GM12878 (cell line): ENCODE measurements at regions not wholly inside any gene's neighbourhood (a gene's known extent, or its start where the extent isn't known, plus 50 kb on each side); places are given as distances from the start of the nearest gene placed in this dataset.

Experiments
- ATAC-seq: fragments of 200-7000 bp; cut with Tn5 transposase; 3 replicates; pipeline ENCODE4 v1.9.1; 2020; ENCODE audit warnings: mild to moderate bottlenecking, moderate library complexity
- BruUV-seq: library from RNA; stranded (reverse); fragments of 400-500 nt; replicated peaks from 2 replicates; lab custom pipeline; 2021; lab: Mats Ljungman, UMichigan
- CTCF ChIA-PET: fragments of 300-600 bp; sonication (Branson Sonifier 250); formaldehyde crosslinking; extraction: SDS; loops from one replicate; lab custom pipeline; 2021; ENCODE audit warnings: inconsistent platforms; lab: Yijun Ruan, JAX
- POLR2A ChIA-PET: fragments of 350-600 bp; formaldehyde crosslinking; extraction: SDS; loops from one replicate; lab custom pipeline; 2021; ENCODE audit warnings: inconsistent platforms; lab: Charles Lee
- RAD21 ChIA-PET: fragments of 300-600 bp; sonication (Branson Sonifier 250); formaldehyde crosslinking; loops from one replicate; lab custom pipeline; 2023; ENCODE audit warnings: antibody characterized with exemption; ENCODE audit not compliant: unreplicated experiment; lab: Charles Lee
- SMC1A ChIA-PET: fragments of 300-600 bp; sonication (Branson Sonifier 250); formaldehyde crosslinking; loops from one replicate; lab custom pipeline; 2023; ENCODE audit not compliant: unreplicated experiment, uncharacterized antibody; lab: Charles Lee
- DNase-seq: peaks from one replicate; pipeline ENCODE4 v3.0.0-alpha.2; 2011; ENCODE audit warnings: low read depth, low spot score
- FAIRE-seq: peaks from 3 replicates; lab custom pipeline; 2011; peaks lifted over from hg19 to GRCh38; lab: Jason Lieb, UNC
- H2AFZ ChIP-seq: 2 replicates; pipeline ENCODE4 v1.6.0; 2011; ENCODE audit warnings: low read depth, low read length, control low read depth; ENCODE audit not compliant: control insufficient read depth
- H3K27ac ChIP-seq: 2 replicates; pipeline ENCODE4 v1.5.1; 2011; ENCODE audit warnings: control low read depth; ENCODE audit not compliant: control insufficient read depth, insufficient read depth
- H3K27me3 ChIP-seq, 2 experiments: replicated peaks in 1 of 2; 2 replicates each; pipeline versions ENCODE4 v1.6.0 to v1.6.1; 2011; ENCODE audit warnings: low read length in 1 of 2; ENCODE audit not compliant: control insufficient read depth in 2 of 2, insufficient read depth in 2 of 2
- H3K36me3 ChIP-seq, 2 experiments: 2 replicates each; pipeline ENCODE4 v1.5.1; 2011; ENCODE audit warnings: low read length in 1 of 2; ENCODE audit not compliant: control insufficient read depth in 2 of 2, insufficient read depth in 2 of 2
- H3K4me1 ChIP-seq: 2 replicates; pipeline ENCODE4 v1.6.1; 2011; ENCODE audit warnings: mild to moderate bottlenecking, low read length, moderate library complexity, mixed read lengths; ENCODE audit not compliant: control insufficient read depth, insufficient read depth
- H3K4me2 ChIP-seq: 2 replicates; pipeline ENCODE4 v1.6.0; 2011; ENCODE audit warnings: control low read depth; ENCODE audit not compliant: control insufficient read depth, insufficient read depth
- H3K4me3 ChIP-seq: fragments of 200-600 bp; sonication (generic); 2 replicates; pipeline ENCODE4 v1.5.1; 2016
- H3K79me2 ChIP-seq: 2 replicates; pipeline ENCODE4 v1.6.0; 2011; ENCODE audit warnings: low read length; ENCODE audit not compliant: control insufficient read depth, insufficient read depth
- H3K9ac ChIP-seq: 2 replicates; pipeline ENCODE4 v1.8.0; 2011; ENCODE audit warnings: low read length, control low read depth, mixed read lengths; ENCODE audit not compliant: control insufficient read depth, insufficient read depth
- H3K9me3 ChIP-seq: replicated peaks from 3 replicates; pipeline ENCODE4 v1.5.1; 2011; ENCODE audit warnings: mild to moderate bottlenecking, low read length; ENCODE audit not compliant: control insufficient read depth, insufficient read depth
- H4K20me1 ChIP-seq: 2 replicates; pipeline ENCODE4 v1.6.0; 2011; ENCODE audit not compliant: control insufficient read depth, insufficient read depth
- BHLHE40 ChIP-seq, 2 experiments: fragments of 450-650 bp in 1 of 2; IDR thresholded peaks; 2 replicates each; pipeline ENCODE4 v1.6.1; 2011 to 2017; ENCODE audit warnings: low read depth in 2 of 2, borderline replicate concordance in 1 of 2, improper control_type of control experiment in 1 of 2, low read length in 1 of 2, mild to moderate bottlenecking in 1 of 2
- BRCA1 ChIP-seq: IDR thresholded peaks from 2 replicates; pipeline ENCODE4 v1.6.1; 2011; ENCODE audit warnings: low read depth, low read length, improper control_type of control experiment
- CBFB ChIP-seq: IDR thresholded peaks from 2 replicates; pipeline ENCODE4 v1.6.1; 2016; ENCODE audit warnings: antibody characterized with exemption, low read depth
- CHD2 ChIP-seq: IDR thresholded peaks from 2 replicates; pipeline ENCODE4 v1.6.1; 2011; ENCODE audit warnings: low read depth, low read length, improper control_type of control experiment, borderline replicate concordance
- FOS ChIP-seq: IDR thresholded peaks from 3 replicates; pipeline ENCODE4 v1.6.1; 2011; ENCODE audit warnings: borderline replicate concordance; ENCODE audit not compliant: insufficient read length; ENCODE audit errors: extremely low read depth
- GABPA ChIP-seq: IDR thresholded peaks from 2 replicates; pipeline ENCODE4 v1.6.1; 2014; ENCODE audit warnings: antibody characterized with exemption, low read depth, mild to moderate bottlenecking, inconsistent platforms
- IKZF1 ChIP-seq: fragments of 450-650 bp; conservative IDR thresholded peaks from 2 replicates; pipeline ENCODE4 v1.6.1; 2017; ENCODE audit warnings: antibody characterized with exemption, mild to moderate bottlenecking
- IRF4 ChIP-seq: IDR thresholded peaks from 2 replicates; pipeline ENCODE4 v1.6.1; 2011; ENCODE audit warnings: low read depth, low read length
- NFYA ChIP-seq: IDR thresholded peaks from 2 replicates; pipeline ENCODE4 v1.6.1; 2011; ENCODE audit warnings: low read depth, mild to moderate bottlenecking, low read length, improper control_type of control experiment, borderline replicate concordance
- NR2F1 ChIP-seq: fragments of 450-650 bp; conservative IDR thresholded peaks from 2 replicates; pipeline ENCODE4 v1.6.1; 2017; ENCODE audit warnings: mild to moderate bottlenecking
- PAX5 ChIP-seq: IDR thresholded peaks from 2 replicates; pipeline ENCODE4 v1.6.1; 2011; ENCODE audit warnings: low read depth, low read length, borderline replicate concordance
- POLR2A ChIP-seq: IDR thresholded peaks from 2 replicates; pipeline ENCODE4 v1.6.1; 2011; ENCODE audit warnings: low read depth, mild to moderate bottlenecking, low read length
- POLR2AphosphoS5 ChIP-seq: IDR thresholded peaks from 2 replicates; pipeline ENCODE4 v1.6.1; 2011; ENCODE audit warnings: mild to moderate bottlenecking, low read length, inconsistent platforms
- RCOR1 ChIP-seq: conservative IDR thresholded peaks from 2 replicates; pipeline ENCODE4 v1.6.1; 2012; ENCODE audit warnings: low read depth, low read length, improper control_type of control experiment
- SMAD5 ChIP-seq: IDR thresholded peaks from 2 replicates; pipeline ENCODE4 v1.6.1; 2016; ENCODE audit warnings: antibody characterized with exemption, low read depth
- STAT3 ChIP-seq: IDR thresholded peaks from 2 replicates; pipeline ENCODE4 v1.6.1; 2011; ENCODE audit warnings: low read depth, low read length, improper control_type of control experiment
- YBX1 ChIP-seq: fragments of 450-650 bp; IDR thresholded peaks from 2 replicates; pipeline ENCODE4 v1.6.1; 2016; ENCODE audit warnings: antibody characterized with exemption
- WGBS: methylation state at CpG from one replicate; pipeline ENCODE4 v1.1.6; 2016; ENCODE audit warnings: low lambda C conversion rate; ENCODE audit not compliant: insufficient replicate concordance, insufficient coverage; ENCODE audit errors: missing lambda C conversion rate; 5-methylcytosine and 5-hydroxymethylcytosine counted together
- in situ Hi-C: fragments of 300-500 bp; cut with MboI; formaldehyde crosslinking; loops from 9 replicates; pipeline ENCODE4 v1.14.3; 2018; ENCODE audit warnings: mixed read lengths
- intact Hi-C: fragments of 100-400 bp; cut with micrococcal nuclease; formaldehyde crosslinking; loops from one replicate; pipeline ENCODE4 v1.14.2; 2022; ENCODE audit not compliant: unreplicated experiment
- TF ChIP-seq, protein P1 (sequence below): fragments of 450-650 bp; conservative IDR thresholded peaks from 2 replicates; pipeline ENCODE4 v1.6.1; 2017; ENCODE audit warnings: mild to moderate bottlenecking, moderate library complexity

DNA sequence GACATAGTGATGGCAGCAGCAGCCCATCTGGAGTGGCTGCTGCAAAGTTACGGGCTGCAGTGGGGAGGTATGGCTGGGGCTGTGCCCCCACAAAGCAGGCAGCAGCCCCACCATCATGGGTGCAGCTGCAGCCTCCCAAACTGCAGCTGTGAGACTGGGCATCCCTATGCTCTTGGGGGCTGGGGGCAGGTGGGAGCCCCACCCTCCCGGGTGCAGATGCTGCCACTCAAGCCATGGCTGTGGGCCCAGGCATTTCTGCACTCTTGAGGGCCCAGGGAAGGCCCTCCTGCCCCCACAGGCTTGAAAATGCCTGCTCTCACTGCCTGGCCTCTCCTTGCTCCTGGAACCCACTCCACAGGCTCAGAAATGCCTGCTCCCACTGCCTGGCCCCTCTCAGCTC is 389.4 kb downstream of the TEX13C start:
- FAIRE-seq (no peak), DNase-seq (no peak), ATAC-seq (no peak)
- H3K79me2 ChIP-seq = no peaks in the 10 kb centered on the region
- no peaks in the 10 kb centered on the region for H3K4me1 ChIP-seq
- H3K4me3 ChIP-seq = no peak overlapping the region
- no peaks in the 10 kb centered on the region for H3K36me3 ChIP-seq
- H3K9me3 ChIP-seq = no peaks in the 10 kb centered on the region
- POLR2A ChIA-PET = no interaction called here
- no TSS peak for BruUV-seq
- H3K27me3 ChIP-seq = no peaks in the 10 kb centered on the region
- RAD21 ChIA-PET = no interaction called here
- in situ Hi-C loops (no loop called here), intact Hi-C loops (no loop called here)
- no peak overlapping the region for H3K27ac ChIP-seq
- no peak overlapping the region for H2AFZ ChIP-seq
- H3K4me2 ChIP-seq = no peak overlapping the region
- SMC1A ChIA-PET = no interaction called here
- H3K9ac ChIP-seq = no peak overlapping the region
- TF ChIP-seq POLR2AphosphoS5 (no peak), PAX5 (no peak), IKZF1 (no peak), NR2F1 (no peak), FOS (no peak), NFYA (no peak), POLR2A (no peak), STAT3 (no peak), BRCA1 (no peak), SMAD5 (no peak), IRF4 (no peak), GABPA (no peak), YBX1 (no peak), BHLHE40 (IDR thresholded peaks at IDR 0.05; ENCODE audit: borderline replicate concordance in 1 of 2, low read depth in 2 of 2, low read length in 1 of 2) (no peak), RCOR1 (no peak), CHD2 (no peak), CBFB (no peak)
- TF ChIP-seq, protein P1, sequence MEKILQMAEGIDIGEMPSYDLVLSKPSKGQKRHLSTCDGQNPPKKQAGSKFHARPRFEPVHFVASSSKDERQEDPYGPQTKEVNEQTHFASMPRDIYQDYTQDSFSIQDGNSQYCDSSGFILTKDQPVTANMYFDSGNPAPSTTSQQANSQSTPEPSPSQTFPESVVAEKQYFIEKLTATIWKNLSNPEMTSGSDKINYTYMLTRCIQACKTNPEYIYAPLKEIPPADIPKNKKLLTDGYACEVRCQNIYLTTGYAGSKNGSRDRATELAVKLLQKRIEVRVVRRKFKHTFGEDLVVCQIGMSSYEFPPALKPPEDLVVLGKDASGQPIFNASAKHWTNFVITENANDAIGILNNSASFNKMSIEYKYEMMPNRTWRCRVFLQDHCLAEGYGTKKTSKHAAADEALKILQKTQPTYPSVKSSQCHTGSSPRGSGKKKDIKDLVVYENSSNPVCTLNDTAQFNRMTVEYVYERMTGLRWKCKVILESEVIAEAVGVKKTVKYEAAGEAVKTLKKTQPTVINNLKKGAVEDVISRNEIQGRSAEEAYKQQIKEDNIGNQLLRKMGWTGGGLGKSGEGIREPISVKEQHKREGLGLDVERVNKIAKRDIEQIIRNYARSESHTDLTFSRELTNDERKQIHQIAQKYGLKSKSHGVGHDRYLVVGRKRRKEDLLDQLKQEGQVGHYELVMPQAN = no peak
- TF ChIP-seq, all 136 proteins: peak for 0
- no peaks in the 10 kb centered on the region for H4K20me1 ChIP-seq
- 3% methylated on average over 2 of the region's 2 CpGs for WGBS
- CTCF ChIA-PET = no interaction called here
